Testis (tissue), 2 donors: ENCODE measurements at regions not wholly inside any gene's neighbourhood (a gene's known extent, or its start where the extent isn't known, plus 50 kb on each side); places are given as distances from the start of the nearest gene placed in this dataset.
A peak's percentile ranks its signal among the peaks of the same experiment; 100 is the strongest.

Source experiments
- DNase-seq: peaks from one replicate; pipeline ENCODE4 v3.0.0-alpha.2; 2019
- H3K27ac ChIP-seq, 2 donors: fragments of 200-600 bp; sonication (generic); one replicate each; pipeline ENCODE4 v1.5.1; 2019
- H3K27me3 ChIP-seq: fragments of 200-600 bp; sonication (generic); one replicate; pipeline ENCODE4 v1.5.1; 2019
- H3K36me3 ChIP-seq: fragments of 200-600 bp; sonication (generic); one replicate; pipeline ENCODE4 v1.5.1; 2017; ENCODE audit warnings: low read depth; ENCODE audit errors: missing control alignments
- H3K4me1 ChIP-seq: fragments of 200-600 bp; sonication (generic); one replicate; pipeline ENCODE4 v1.5.1; 2019
- H3K4me3 ChIP-seq, 2 donors: fragments of 200-600 bp; sonication (generic); one replicate each; pipeline ENCODE4 v1.5.1; 2017 to 2019
- H3K9me3 ChIP-seq: fragments of 200-600 bp; sonication (generic); one replicate; pipeline ENCODE4 v1.5.1; 2017
- CTCF ChIP-seq, 3 experiments: fragments of 450-650 bp in 2 of 3; fragments of 200-600 bp in 1 of 3; sonication (generic) in 1 of 3; IDR thresholded peaks; one replicate each; pipeline ENCODE4 v1.5.1; 2016 to 2019; ENCODE audit warnings: antibody characterized with exemption in 3 of 3, mild to moderate bottlenecking in 2 of 3, moderate library complexity in 1 of 3
- POLR2A ChIP-seq: fragments of 450-650 bp; IDR thresholded peaks from one replicate; pipeline ENCODE4 v1.6.1; 2017; ENCODE audit warnings: antibody characterized with exemption, mild to moderate bottlenecking, moderate library complexity
- WGBS, 2 donors: methylation state at CpG; one replicate each; pipeline ENCODE4 v1.1.5; 2018; 5-methylcytosine and 5-hydroxymethylcytosine counted together
- intact Hi-C: fragments of 100-400 bp; cut with DNase I; formaldehyde crosslinking; loops from one replicate; pipeline ENCODE4 v1.15.1; 2023; ENCODE audit warnings: low total_unique reads

- H3K36me3 ChIP-seq: no peaks in the 10 kb centered on the region
- intact Hi-C loops: no loop called here
- no peaks in the 10 kb centered on the region for H3K27me3 ChIP-seq
- no peak for TF ChIP-seq POLR2A
- TF ChIP-seq CTCF (IDR thresholded peaks at IDR 0.05): no peak
- H3K4me3 ChIP-seq: no peak overlapping the region
- DNase-seq: no peak
- no peaks in the 10 kb centered on the region for H3K9me3 ChIP-seq
- no peaks in the 10 kb centered on the region for H3K4me1 ChIP-seq
- 76 to 82% methylated on average over 3 of the region's 3 CpGs for WGBS, 2 donors
- H3K27ac ChIP-seq: peak overlapping the region in 1 of 2 donors; percentile 5
Observed at GRCh38 chr15:95302206-95302605, 1028.3 kb upstream of the NR2F2 start.

GRCh38 chr15:95302809-95303208, 1027.7 kb upstream of the NR2F2 start:
- H3K27me3 ChIP-seq: no peaks in the 10 kb centered on the region
- intact Hi-C loops: no loop called here
- no peak for DNase-seq
- H3K4me1 ChIP-seq: no peaks in the 10 kb centered on the region
- H3K27ac ChIP-seq: peak overlapping the region in 1 of 2 donors; percentile 72
- no peak for TF ChIP-seq POLR2A
- TF ChIP-seq CTCF (IDR thresholded peaks at IDR 0.05): no peak
- H3K4me3 ChIP-seq: no peak overlapping the region
- WGBS, 2 donors: 78 to 85% methylated on average over 6 of the region's 6 CpGs
- H3K36me3 ChIP-seq: no peaks in the 10 kb centered on the region
- no peaks in the 10 kb centered on the region for H3K9me3 ChIP-seq

GRCh38 chr15:95303713-95304112, 1026.8 kb upstream of the NR2F2 start:
- no peak for DNase-seq
- no peaks in the 10 kb centered on the region for H3K36me3 ChIP-seq
- intact Hi-C loops: no loop called here
- no peaks in the 10 kb centered on the region for H3K9me3 ChIP-seq
- no peaks in the 10 kb centered on the region for H3K4me1 ChIP-seq
- H3K27me3 ChIP-seq: no peaks in the 10 kb centered on the region
- TF ChIP-seq POLR2A: no peak
- no peak for TF ChIP-seq CTCF (IDR thresholded peaks at IDR 0.05)
- H3K27ac ChIP-seq: peak overlapping the region; percentile 48 to 72
- 55 to 58% methylated on average over 4 of the region's 4 CpGs for WGBS, 2 donors
- no peak overlapping the region for H3K4me3 ChIP-seq

- peak; percentile 70 for DNase-seq
Observed at GRCh38 chr15:95304151-95304946, 1026.2 kb upstream of the NR2F2 start.

More at GRCh38 chr15:95304151-95304946, 1026.2 kb upstream of the NR2F2 start:
- intact Hi-C loops: no loop called here
- 44 to 59% methylated on average over 12 of the region's 12 CpGs for WGBS, 2 donors
- H3K27me3 ChIP-seq: no peaks in the 10 kb centered on the region
- H3K4me1 ChIP-seq: no peaks in the 10 kb centered on the region
- H3K9me3 ChIP-seq: no peaks in the 10 kb centered on the region
- H3K27ac ChIP-seq: peak overlapping the region; percentile 48 to 72
- TF ChIP-seq POLR2A (no peak), CTCF (IDR thresholded peaks at IDR 0.05) (no peak)
- no peaks in the 10 kb centered on the region for H3K36me3 ChIP-seq
- H3K4me3 ChIP-seq: no peak overlapping the region
